HEK293T (cell line): ENCODE measurements at regions not wholly inside any gene's neighbourhood (a gene's known extent, or its start where the extent isn't known, plus 50 kb on each side); places are given as distances from the start of the nearest gene placed in this dataset.

Experiments
- CTBP1 ChIP-seq: fragments of 450-650 bp; IDR thresholded peaks from 2 replicates; pipeline ENCODE4 v1.6.1; 2016; ENCODE audit warnings: borderline replicate concordance
- FOXM1 ChIP-seq: fragments of 450-650 bp; IDR thresholded peaks from 2 replicates; pipeline ENCODE4 v1.6.1; 2017; ENCODE audit warnings: mild to moderate bottlenecking, borderline replicate concordance
- NFRKB ChIP-seq: fragments of 450-650 bp; IDR thresholded peaks from 2 replicates; pipeline ENCODE4 v1.6.1; 2016; ENCODE audit warnings: mild to moderate bottlenecking, moderate library complexity
- SP1 ChIP-seq: fragments of 450-650 bp; IDR thresholded peaks from 2 replicates; pipeline ENCODE4 v1.6.1; 2017
- TF ChIP-seq, protein P1 (sequence below): fragments of 450-650 bp; IDR thresholded peaks from 2 replicates; pipeline ENCODE4 v1.6.1; 2016

- TF ChIP-seq FOXM1, result no peak
- TF ChIP-seq NFRKB, result no peak
- no peak for TF ChIP-seq SP1
- TF ChIP-seq, protein P1, sequence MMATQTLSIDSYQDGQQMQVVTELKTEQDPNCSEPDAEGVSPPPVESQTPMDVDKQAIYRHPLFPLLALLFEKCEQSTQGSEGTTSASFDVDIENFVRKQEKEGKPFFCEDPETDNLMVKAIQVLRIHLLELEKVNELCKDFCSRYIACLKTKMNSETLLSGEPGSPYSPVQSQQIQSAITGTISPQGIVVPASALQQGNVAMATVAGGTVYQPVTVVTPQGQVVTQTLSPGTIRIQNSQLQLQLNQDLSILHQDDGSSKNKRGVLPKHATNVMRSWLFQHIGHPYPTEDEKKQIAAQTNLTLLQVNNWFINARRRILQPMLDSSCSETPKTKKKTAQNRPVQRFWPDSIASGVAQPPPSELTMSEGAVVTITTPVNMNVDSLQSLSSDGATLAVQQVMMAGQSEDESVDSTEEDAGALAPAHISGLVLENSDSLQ, result no peak
- TF ChIP-seq CTBP1, result no peak
Observed at GRCh38 chr2:64226611-64227010, 82.4 kb upstream of the PELI1 start.
